Fibroblast of skin of abdomen (primary cell): ENCODE measurements at regions not wholly inside any gene's neighbourhood (a gene's known extent, or its start where the extent isn't known, plus 50 kb on each side); places are given as distances from the start of the nearest gene placed in this dataset.

ENCODE experiments used
- DNase-seq: peaks from one replicate; pipeline ENCODE4 v3.0.0-alpha.2; 2013

DNA sequence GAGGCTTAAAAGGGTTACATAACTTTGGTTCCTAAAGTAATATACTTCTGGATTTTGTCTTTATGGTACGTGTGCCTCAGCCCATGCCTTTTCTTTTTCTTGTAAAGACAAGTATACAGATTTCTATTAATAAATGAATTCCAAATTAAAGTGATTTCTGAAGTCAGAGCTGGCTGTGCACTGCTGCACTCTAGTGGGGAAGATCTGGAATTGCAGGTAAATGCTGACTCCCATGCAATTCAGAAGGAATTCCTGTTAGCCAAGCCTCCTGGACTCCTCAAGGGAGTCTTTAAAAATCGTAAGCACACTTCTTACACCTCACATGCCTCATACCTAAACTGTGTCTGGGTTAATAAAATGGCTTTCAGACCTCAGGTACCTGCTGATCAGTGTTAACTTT is 118.4 kb upstream of the SLC7A1 start:
- no peak for DNase-seq

DNA sequence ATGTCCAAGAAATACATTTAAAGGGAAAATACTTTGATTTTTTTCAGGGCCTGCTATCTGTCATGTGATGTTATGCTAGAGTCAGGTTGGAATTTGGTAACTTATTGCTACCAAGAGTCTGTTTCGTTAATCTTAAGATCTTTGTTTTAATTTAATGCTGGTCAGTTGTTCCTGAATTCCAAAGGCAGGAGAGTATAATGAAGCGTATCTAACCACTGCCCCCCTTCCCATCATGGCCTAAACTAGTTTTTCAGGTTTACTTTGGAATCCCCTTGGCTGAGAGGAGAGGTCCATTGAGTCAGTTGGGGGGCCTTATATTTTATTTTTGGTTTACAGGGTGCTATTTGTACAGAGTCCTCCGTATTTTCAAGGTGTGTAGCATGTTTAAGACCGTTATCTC is 116.3 kb upstream of the SLC7A1 start:
- no peak for DNase-seq

DNA sequence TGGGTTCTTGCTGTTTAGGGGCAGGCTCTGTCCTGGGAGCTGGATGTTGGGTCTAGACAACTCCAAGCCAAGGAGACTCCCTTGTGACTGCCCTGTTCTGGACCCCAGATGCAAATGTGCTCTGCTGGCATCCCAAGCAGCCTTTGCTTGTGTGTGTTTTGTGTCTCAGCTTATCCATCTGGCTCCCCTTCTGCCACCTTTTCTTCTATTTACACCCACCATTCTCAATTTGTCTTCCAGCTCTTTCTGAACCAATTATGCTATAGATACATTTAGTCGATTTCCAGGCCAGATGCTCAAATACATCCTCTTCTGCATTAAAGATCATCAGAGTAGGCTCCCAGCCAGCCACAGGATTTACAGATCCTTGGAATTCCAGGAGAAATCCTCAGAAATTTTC is 115.0 kb upstream of the SLC7A1 start:
- no peak for DNase-seq

DNA sequence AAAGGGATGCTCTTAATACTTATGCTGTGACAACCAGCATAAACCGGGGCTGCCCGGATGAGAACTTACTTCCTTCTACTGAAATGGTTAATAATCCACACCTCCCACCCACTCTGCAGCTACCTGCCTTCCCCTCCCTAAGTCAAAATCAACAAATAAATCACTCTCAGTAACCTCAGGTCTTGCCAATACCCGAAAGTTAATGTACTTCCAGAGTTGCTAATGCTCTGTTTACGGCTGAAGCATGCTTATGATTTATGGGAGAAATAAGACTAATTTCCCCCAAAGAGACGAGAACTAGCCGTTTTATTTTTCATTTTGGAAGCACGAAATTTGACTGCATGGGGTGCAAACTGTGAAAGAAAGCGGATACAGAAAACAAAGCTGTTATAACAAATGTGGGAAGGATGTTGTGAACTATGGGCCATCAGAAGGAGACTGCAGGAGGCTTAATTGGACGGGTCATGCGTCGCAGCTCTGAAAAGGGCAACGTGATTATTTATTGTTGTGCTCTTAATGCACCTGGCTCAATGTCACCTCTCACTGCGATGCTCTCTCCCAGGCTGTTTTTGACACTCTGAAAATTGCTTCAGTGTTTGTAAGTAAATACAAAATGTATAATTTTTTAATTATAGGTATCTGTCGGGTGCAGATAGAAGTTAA is 114.0 kb upstream of the SLC7A1 start:
- no peak for DNase-seq

DNA sequence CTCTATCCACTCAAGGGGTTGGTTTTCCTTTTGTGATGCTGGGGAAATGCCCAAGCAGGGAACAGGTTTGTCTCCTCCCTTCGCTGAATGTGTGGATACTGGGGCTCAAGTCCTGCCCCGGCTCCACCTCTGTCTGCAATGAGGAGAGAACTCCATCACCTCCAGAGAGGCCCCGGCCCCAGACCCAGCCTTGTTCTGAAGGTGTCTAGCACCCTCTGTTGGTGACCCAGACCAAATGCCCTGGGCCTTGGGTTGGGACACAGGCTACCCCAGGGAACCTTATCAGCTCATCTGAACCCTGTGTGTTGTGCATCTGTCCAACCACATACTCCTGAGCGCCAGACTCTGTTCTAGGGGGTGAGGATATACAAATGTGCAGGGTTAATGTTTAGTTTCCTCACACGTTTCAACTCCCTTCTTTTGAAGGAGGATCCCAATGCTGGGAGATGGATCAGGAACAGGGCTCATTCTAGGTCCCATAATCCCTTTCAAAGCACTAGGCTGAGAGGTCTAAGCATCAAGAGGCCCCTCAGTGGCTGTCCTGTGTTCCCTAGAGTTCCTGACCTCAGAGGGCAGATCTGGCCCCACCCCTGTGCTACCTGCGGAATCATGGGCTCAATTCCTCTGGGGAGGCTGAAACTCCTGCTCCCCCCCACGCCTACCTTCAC is 112.5 kb upstream of the SLC7A1 start:
- DNase-seq, result peak; percentile 59

DNA sequence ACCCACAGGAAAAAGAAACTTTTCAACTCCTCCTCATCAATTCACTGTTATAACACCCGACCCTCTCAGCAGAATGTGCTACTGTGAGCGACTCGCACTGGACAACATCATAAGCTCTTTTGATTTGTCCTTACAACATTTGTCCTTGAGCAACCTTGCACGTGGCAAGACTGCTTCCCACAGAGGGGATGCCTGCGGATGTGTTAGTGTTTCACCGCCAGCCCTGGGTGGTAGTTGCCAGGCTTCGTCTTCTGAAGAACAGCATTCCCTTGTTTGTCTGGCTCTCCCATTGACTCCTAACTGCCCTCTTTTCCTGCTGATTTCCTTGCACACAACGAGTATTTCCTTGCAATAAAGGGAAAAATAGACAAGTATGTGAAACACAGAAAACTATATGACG is 111.4 kb upstream of the SLC7A1 start:
- DNase-seq, result no peak

DNA sequence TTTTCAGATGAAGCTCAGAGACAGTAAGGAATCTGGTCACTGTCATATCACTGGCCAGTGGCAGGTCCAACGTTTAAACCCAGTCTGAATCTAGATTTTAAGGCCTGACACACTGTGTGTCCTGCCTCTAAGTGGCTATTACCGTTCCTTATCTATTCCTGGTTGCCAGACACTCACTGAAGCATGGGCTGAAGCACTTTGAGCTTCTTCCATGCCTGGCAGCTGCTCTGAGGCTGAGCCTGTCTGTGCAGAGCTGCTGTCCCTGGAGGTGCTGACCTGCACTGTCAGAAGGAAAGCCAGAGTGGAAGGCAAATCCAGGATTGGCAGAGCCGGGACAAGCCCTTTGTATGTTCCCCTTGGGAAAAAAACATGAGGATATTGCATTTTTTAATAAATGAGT is 109.2 kb upstream of the SLC7A1 start:
- DNase-seq, result no peak

DNA sequence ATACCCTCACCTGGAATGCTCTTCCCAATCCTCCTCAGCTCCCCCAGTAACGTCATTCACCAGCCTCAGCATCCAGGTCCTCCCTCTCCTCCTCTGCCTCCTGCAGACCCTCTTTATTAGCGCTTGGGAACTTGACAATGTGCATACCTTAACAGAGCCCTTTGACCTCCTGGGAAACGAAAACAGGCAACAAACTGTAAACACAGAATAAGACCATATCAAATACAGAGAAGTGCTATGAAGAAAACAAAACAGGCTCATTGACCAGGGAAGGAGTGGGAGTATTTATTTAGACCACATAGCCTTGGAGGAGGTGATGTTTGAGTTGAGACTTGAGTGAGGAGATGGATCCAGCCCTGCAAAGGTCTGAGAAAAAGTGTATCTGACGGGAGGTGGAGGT is 107.9 kb upstream of the SLC7A1 start:
- no peak for DNase-seq

DNA sequence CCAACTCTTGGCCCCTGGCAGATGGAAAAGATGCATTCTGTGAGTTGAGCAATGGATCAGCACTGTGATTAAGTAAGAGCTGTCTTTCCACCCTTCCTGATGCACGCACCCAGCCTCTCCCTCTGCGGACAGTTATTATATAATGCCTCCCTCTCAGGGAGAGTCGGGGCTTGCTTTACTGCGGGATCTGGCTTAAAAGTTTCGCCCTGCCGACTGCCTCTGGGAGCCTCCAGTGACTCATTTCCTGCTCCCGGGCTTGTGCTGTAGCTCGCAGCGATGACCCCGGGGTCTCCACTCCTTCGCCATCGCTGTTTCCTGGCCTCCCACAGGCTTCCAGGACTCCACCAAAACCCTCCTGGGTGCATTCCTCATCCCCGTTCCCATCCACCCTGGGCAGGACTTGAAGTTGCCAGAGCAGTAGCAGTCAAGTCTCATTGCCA is 107.4 kb upstream of the SLC7A1 start:
- DNase-seq, result peak; percentile 88

DNA sequence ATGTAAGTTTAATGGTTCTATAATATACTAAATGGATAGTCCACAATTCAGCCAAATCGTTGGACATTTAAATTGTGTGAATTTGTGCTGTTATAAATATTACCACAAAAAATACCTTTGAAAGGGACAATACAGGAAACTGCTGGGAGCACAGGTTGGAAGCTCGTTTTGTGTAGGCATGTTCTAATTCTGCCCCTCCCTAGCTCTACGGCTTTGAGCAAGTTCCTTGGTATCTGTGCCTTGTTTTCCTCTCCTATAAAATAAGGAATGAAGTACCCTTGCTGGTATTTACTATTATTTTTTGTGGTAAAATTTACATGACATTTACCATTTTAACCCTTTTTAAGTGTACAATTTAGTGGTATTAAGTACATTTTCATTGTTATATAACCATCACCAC is 102.6 kb upstream of the SLC7A1 start:
- no peak for DNase-seq

DNA sequence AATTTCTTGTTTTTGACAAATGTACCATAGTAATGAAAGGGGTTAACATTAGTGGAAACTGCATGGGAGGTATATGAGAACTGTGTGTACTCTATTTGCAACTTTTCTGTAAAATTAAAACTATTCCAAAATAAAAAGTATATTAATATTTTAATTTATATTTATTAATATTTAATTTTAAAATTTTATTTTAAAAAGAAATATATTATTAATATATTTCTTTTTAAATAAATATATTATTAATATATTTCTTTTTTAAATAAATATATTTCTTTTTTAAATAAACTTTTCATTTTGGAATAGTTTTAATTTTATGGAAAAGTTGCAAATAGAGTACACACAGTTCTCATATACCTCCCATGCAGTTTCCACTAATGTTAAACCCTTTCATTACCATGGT is 101.1 kb upstream of the SLC7A1 start:
- no peak for DNase-seq

DNA sequence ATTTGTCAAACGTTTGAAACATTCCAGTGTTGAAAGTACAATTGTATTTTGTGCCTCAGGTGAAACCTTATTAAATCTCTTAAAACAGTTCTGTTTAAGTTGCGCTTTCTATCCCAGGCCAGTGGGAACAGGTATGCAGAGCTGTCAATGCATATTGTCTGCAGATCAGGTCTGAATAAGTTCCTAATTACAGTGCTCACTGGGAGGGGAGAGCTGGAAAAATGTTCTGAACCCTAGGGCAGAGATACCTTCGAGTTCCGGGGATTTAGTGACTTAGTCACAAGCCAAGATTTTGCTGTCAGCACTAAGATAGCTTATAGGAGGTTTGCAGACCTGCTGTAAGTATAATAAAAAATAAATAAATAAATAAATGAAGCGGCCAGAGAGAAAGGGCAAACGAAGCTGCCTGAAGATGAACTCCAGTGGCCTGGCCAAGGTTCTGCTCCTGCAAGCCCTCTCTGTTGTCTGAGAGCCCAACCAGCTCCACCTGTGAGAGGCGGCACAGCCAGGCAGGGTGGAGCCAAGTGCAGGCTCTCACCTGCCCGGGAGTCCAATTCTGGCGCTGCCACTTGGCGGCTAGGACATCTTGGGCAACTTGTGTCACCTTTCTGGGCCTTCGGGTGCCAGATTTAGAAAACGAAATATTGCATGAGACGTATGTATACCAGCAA is 97.9 kb upstream of the SLC7A1 start:
- no peak for DNase-seq

DNA sequence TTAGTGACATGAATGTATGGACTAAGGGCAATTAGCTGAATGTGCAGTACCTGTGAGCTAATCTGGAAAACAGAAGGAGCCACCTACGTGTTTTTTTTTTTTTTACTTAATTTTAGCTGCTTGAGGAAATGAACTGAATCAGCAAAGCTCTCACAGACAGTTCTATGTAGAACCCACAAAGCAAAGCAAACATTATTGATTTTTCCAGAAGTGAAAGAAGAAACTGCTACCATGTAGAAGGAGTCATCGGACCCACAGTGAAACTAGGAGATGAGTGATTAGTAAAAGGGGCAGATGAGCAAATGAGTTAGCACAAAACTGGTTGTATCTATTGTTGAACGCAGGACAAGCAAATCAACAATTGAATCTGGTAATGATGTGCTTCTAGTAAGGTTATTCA is 94.1 kb upstream of the SLC7A1 start:
- DNase-seq, result no peak

DNA sequence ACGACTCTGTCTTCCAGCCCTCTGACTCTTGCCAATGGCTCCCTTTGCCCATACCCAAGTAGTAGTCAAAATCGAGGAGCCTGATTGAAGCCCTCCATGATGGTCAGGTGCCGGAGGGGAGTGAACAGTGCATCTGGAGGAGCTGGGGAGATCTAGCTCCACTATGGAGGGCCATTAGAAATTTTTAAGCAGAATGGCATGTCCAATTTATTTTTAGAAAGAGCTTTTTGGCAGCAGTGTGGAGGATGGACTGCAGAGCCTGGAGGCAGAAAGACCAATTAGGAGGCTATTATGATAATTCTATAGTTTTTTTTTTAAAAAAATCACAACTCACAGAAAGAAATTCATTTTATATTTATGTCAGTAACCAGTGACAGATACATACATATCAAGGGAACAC is 92.7 kb upstream of the SLC7A1 start:
- DNase-seq, result no peak

DNA sequence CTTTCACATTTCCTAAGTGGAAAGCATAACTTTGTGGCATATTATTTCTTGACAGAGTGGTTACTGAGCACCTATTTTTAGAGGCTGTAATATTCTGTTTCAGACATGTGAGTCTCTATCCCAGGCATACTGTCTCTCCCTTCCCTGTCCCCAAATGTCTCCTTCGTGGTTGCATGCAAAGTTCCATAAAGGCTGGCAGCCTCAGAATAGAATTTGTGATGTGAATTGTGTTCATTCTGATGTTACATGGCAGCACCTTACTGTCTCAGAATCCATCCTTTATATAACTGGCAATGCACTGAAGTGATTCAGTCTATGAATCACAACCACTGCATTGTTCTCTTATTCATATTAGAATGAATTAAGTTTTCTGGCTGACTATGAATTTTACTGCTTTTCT is 89.0 kb upstream of the SLC7A1 start:
- peak; percentile 43 for DNase-seq

DNA sequence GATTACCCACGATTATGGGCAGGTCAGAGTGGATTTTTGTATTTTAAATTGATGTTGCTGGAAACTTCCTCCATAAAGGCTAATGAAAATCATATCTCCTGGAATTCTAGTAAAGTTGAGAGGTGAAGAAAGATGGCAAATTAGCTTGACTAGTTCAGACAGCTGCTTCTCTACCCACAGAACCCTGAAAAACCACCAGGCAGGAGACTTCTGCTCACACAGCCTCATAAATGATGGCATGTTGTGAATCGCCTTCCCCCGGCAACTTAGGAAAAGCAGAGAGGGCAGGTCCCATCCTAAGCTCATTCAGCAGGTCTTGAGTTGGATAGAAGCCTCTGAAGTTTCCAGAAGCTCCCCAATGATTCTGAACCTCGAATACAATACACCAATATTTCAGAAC is 87.6 kb upstream of the SLC7A1 start:
- no peak for DNase-seq

DNA sequence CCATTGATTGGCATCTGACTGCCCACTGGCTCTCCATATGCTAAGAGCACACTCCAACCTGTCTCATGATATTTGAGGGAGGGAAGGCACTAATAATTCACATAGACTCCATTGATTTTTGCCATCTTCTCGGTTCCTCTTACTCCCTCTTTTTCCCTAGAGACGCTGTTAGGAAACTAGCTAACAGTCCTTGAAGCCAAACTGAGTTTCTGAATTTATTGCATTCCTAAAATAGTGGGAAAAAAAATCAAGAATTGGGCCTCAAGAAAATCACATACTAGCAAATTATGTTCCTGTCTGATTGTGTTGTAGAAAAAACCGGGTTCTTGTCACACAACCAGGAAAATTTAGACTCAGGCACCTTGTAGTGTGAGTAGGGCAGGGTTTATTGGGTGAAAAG is 86.4 kb upstream of the SLC7A1 start:
- peak; percentile 22 for DNase-seq

DNA sequence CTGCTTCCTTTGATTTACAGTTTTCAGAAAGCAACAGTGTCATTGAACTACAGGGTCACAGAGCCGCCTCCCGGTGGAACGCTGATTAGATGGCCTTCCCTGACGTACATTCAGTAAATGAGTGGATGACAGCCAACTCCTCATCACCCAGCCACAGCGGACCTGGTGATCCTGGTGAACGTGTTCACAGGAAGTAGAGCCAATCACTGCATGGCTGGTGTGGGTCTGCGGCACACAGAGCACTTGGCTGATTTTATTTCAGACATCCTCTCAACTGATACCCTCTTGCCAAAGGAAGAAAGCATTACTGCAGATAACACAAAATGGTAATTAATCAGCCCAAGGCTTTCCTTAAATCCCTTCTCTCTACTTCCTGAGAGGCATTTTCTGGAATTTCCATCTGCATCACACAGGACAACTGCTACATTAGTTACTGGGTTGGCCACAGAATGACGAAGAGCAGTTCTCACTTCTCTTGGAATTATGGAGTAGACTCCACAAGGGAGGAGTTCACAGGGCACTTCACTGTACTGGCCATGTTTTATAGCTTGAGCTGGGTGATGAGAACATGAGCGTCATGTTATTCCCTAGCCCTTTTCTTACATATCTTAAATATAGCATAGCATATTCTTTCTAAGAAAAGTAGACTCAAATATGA is 84.0 kb upstream of the SLC7A1 start:
- peak; percentile 22 for DNase-seq

DNA sequence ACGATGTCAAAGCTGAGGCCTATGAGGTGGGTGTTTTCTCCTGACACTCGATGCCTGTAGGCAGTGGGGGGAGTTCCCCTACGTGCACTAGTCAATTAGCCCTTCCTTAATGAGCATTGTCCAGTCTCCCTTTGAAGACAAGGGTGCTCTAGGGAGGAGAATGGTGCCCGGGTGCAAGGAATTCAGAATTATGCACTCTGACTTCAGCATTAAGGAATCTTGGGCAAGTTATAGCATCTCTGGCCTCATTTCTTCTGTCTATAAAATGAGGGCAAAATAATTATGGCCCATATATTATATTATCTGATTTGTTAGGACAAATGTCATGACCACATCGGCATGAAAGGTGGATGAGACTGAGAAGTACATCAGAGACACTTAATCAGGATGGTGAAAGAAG is 82.1 kb upstream of the SLC7A1 start:
- no peak for DNase-seq

DNA sequence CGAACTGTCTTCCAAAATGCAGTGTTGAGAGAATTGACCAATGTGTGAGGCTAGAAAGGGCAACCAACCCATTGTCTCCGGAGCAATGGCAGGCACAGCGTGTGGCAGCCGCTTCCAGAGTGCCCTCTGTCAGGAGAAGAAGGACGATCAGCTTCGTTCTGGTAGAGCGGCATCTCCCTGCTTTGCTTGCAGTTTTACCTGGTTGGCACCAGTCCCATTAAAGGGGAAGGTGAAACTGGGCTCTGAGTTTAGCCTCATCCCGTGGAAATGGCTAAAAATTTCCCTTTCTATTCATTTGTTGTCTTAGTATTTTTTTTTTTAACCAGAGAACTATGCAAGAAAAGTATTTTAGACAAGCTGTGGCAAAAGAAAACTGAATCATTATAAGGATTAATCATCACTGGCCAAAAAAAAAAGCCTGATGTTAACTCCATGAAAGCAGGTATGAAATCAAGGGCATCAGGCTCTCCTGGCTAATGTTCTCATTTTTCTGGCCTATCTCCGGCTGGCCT is 81.5 kb upstream of the SLC7A1 start:
- DNase-seq, result peak; percentile 50

DNA sequence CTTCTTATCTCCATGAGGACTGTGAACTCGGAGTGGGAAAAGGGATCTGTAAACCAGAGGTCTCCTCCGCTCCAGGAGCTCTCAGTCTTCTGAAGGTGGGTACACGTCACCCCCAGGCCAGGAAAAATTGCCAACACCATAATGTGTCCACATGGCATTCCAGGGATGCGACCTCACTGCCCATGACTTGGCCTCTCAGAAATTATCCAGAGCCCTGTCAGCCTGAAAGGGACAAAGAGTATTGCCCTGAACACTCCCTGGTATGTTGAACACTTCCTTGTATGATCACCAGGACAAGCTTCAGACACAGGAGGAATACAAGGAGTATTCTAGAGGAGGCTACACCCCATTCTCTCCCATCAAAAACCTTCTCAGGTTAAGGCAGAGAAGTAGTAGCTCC is 81.0 kb upstream of the SLC7A1 start:
- DNase-seq, result peak; percentile 66

DNA sequence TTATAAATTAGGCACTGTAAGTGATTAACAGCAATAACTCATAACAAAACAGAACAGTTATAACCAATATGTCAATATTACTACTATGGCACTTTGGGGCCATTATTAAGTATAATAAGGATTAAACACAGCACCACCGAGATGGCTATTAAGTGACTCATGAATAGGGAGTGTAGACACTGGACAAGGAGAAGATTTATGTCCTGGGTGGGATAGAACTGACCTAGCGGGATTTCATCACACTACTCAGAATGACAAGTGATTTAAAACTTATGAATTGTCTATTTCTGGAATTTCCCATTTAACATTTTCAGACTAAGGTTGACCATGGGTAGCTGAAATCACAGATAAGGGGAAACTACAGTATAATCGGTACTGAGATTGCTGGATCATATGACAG is 79.0 kb upstream of the SLC7A1 start:
- peak; percentile 86 for DNase-seq

DNA sequence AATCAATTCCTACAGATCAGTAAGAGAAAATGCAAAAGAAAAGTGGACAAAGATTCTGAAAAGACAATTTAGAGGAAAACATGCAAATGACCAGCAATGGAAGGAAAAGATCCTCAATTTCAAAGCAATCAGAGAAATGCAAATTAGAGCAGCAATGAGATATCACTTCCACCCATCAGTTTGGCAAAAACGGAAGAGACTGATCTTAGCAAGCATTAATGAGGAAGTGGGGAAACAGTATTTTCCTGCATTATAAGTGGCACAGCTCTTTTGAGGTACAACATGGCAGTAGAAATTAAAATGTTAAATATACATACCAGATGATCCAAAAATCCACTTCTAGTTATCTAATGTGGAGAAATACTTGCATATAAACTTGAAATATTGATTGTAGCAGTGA is 69.1 kb upstream of the SLC7A1 start:
- no peak for DNase-seq
